ENCODE measurements at regions not wholly inside any gene's neighbourhood (a gene's known extent, or its start where the extent isn't known, plus 50 kb on each side); places are given as distances from the start of the nearest gene placed in this dataset.
A peak's percentile ranks its signal among the peaks of the same experiment; 100 is the strongest.

GRCh38 chr7:47100817-47101435 lies 481.0 kb downstream of the TNS3 start:
- ATAC-seq: peak in 3 of 4 donors; percentile 53 to 59 (median 57)
- intact Hi-C loops (cut with DNase I): loop anchor here in 2 of 10 donors (5.0 kb wide), 2 partner anchors 131 to 1179 kb away; partner anchors contain the start of gene IGFBP3 (in 1 of the 2)
- Histone ChIP-seq H3K9me3 (no peaks in the 10 kb centered on the region), H3K36me3 (no peaks in the 10 kb centered on the region), H3K4me1 (peaks cover 0 to 6% (median 0%) of the 10 kb centered on the region in 12 donors), H3K27ac (no peak overlapping the region), H3K4me3 (no peak overlapping the region), H3K27me3 (no peaks in the 10 kb centered on the region)
- peak in 3 of 5 donors; percentile 36 to 37 (median 36) for DNase-seq
- peak in 11 of 12 donors; percentile 31 to 59 (median 45) for TF ChIP-seq CTCF (IDR thresholded peaks at IDR 0.05)
- no peak for TF ChIP-seq POLR2A (IDR thresholded peaks at IDR 0.05)
- WGBS, 4 donors: 31 to 54% (median 43%) methylated on average over 5 of the region's 5 CpGs

GRCh38 chr7:47100148-47100816 lies 481.6 kb downstream of the TNS3 start:
- TF ChIP-seq CTCF (IDR thresholded peaks at IDR 0.05) (no peak), POLR2A (IDR thresholded peaks at IDR 0.05) (no peak)
- no peak for ATAC-seq
- no peak overlapping the region for H3K27ac ChIP-seq
- H3K27me3 ChIP-seq: no peaks in the 10 kb centered on the region
- 81 to 87% (median 83%) methylated on average over 5 of the region's 5 CpGs for WGBS, 4 donors
- no peak for DNase-seq
- no peaks in the 10 kb centered on the region for H3K36me3 ChIP-seq
- no peak overlapping the region for H3K4me3 ChIP-seq
- H3K9me3 ChIP-seq: no peaks in the 10 kb centered on the region
- H3K4me1 ChIP-seq: peaks cover 0 to 6% (median 0%) of the 10 kb centered on the region in 12 donors
- intact Hi-C loops (cut with DNase I): loop anchor here in 2 of 10 donors (5.0 kb wide), 2 partner anchors 132 to 1178 kb away; partner anchors contain the start of gene IGFBP3 (in 1 of the 2)

- no peak for DNase-seq
- TF ChIP-seq POLR2A (IDR thresholded peaks at IDR 0.05) (no peak), CTCF (IDR thresholded peaks at IDR 0.05) (no peak)
- no peak for ATAC-seq
- no peaks in the 10 kb centered on the region for H3K27me3 ChIP-seq
- no peak overlapping the region for H3K27ac ChIP-seq
- WGBS, 4 donors: 96 to 98% (median 97%) methylated on average over 2 of the region's 2 CpGs
- no peaks in the 10 kb centered on the region for H3K36me3 ChIP-seq
- H3K9me3 ChIP-seq: no peaks in the 10 kb centered on the region
- H3K4me3 ChIP-seq: no peak overlapping the region
- peaks cover 0 to 6% (median 0%) of the 10 kb centered on the region in 12 donors for H3K4me1 ChIP-seq
- intact Hi-C loops (cut with DNase I): loop anchor here in 5 of 10 donors (5.0 to 10.0 kb wide), 5 partner anchors 80 to 960 kb away; no protein-coding TSS in a partner anchor
Observed at GRCh38 chr7:47097431-47097830, 484.5 kb downstream of the TNS3 start.

GRCh38 chr7:47095946-47096345 lies 486.0 kb downstream of the TNS3 start:
- H3K36me3 ChIP-seq: no peaks in the 10 kb centered on the region
- no peaks in the 10 kb centered on the region for H3K9me3 ChIP-seq
- no peak for DNase-seq
- no peak for ATAC-seq
- WGBS, 4 donors: 78 to 89% (median 84%) methylated on average over 1 of the region's 1 CpG
- H3K4me3 ChIP-seq: no peak overlapping the region
- intact Hi-C loops (cut with DNase I): loop anchor here in 5 of 10 donors (5.0 to 10.0 kb wide), 5 partner anchors 81 to 959 kb away; no protein-coding TSS in a partner anchor
- peaks cover 0 to 6% (median 0%) of the 10 kb centered on the region in 12 donors for H3K4me1 ChIP-seq
- no peaks in the 10 kb centered on the region for H3K27me3 ChIP-seq
- TF ChIP-seq CTCF (IDR thresholded peaks at IDR 0.05) (no peak), POLR2A (IDR thresholded peaks at IDR 0.05) (no peak)
- H3K27ac ChIP-seq: no peak overlapping the region

Measured in heart left ventricle (tissue), 16 donors.